ENCODE measurements at regions not wholly inside any gene's neighbourhood (a gene's known extent, or its start where the extent isn't known, plus 50 kb on each side); places are given as distances from the start of the nearest gene placed in this dataset.

DNA sequence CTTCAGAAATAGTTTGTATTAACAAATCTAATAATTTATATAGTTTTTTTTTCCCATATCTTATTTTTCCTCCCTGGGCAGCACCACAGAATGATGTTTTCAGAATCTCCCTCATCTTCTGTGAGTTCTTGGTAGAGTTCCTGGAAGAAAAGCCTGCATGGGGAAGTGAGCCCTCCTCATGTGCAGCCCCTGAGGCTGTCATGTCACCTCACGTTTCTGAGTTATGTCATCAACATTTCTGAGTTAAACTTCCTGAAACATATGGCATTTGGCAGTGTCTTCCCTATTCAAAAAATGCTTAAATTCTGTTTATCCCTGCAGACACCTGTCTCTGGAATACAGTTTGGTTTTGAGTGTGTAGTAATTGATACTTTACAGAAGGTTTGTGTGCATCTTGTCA, 979.0 kb downstream of the TMEM121 start (continued):
- no peak for TF ChIP-seq MEIS1 (CRISPR knock-in tag; IDR thresholded peaks at IDR 0.05; ENCODE audit: borderline replicate concordance)
- no peak for TF ChIP-seq ZNF225 (CRISPR knock-in tag; IDR thresholded peaks at IDR 0.05)
- no peak for TF ChIP-seq BCLAF1 (IDR thresholded peaks at IDR 0.05)
- TF ChIP-seq NFRKB (IDR thresholded peaks at IDR 0.05), result no peak
- no peak for TF ChIP-seq TEAD2 (CRISPR knock-in tag; IDR thresholded peaks at IDR 0.05)

DNA sequence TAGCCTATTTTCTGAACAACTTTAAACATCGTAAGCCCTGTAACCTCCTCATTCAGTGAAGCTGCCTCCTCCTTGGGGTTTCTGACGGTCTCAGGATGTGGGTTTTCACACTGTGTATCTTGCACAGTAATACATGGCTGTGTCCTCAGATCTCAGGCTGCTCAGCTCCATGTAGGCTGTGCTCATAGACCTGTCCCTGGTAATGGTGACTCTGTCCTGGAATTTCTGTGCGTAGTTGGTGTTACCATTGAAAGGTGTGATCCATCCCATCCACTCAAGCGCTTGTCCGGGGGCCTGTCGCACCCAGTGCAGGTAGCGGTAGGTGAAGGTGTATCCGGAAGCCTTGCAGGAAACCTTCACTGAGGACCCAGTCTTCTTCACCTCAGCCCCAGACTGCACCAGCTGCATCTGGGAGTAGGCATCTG, 980.5 kb downstream of the TMEM121 start:
- no peaks in the 10 kb centered on the region for H3K4me1 ChIP-seq (ENCODE audit: insufficient read depth, low read length)
- ATAC-seq (no peak), DNase-seq (ENCODE audit: low spot score) (no peak), FAIRE-seq (no peak)
- ChIA-PET CTCF (ENCODE audit: low intra/inter-chr PET ratio, low total read pairs) (no interaction called here), POLR2A (no interaction called here)
- H3K9me3 ChIP-seq (ENCODE audit: low read length), result no peaks in the 10 kb centered on the region
- no peak for TF ChIP-seq POLR2AphosphoS2 (IDR thresholded peaks at IDR 0.05; ENCODE audit: low read depth, low read length)
- TF ChIP-seq HMGXB3 (CRISPR knock-in tag; IDR thresholded peaks at IDR 0.05; ENCODE audit: borderline replicate concordance), result no peak
- no peaks in the 10 kb centered on the region for H3K36me3 ChIP-seq (replicated peaks in 1 of 2; ENCODE audit: control insufficient read depth in 1 of 2, insufficient read depth in 2 of 2, low read length in 2 of 2)
- no peak overlapping the region for H2AFZ ChIP-seq (ENCODE audit: low read length)
- WGBS (ENCODE audit: low lambda C conversion rate), result 50% methylated on average over 4 of the region's 8 CpGs
- H4K20me1 ChIP-seq (ENCODE audit: insufficient read depth, low read length), result no peaks in the 10 kb centered on the region
- intact Hi-C loops (cut with micrococcal nuclease; ENCODE audit: unreplicated experiment) (no loop called here), in situ Hi-C loops (cut with HindIII; ENCODE audit: extremely low pct_ligation_motif_present, low pct_unique_long_range_greater_than_20kb) (no loop called here)
- no TSS peak for BruUV-seq (replicated peaks)
- no peak overlapping the region for H3K9ac ChIP-seq (ENCODE audit: insufficient read depth, low read depth, low read length)
- no peaks in the 10 kb centered on the region for H3K27me3 ChIP-seq (ENCODE audit: control insufficient read depth in 1 of 2, insufficient read depth in 2 of 2, low read length in 2 of 2)
- H3K79me2 ChIP-seq (ENCODE audit: insufficient read depth, low read length), result no peaks in the 10 kb centered on the region
- no peak overlapping the region for H3K4me2 ChIP-seq (ENCODE audit: low read depth, low read length)
- H3K4me3 ChIP-seq (replicated peaks in 1 of 3; ENCODE audit: insufficient read depth in 1 of 3, low read depth in 2 of 3, low read length in 3 of 3), result no peak overlapping the region
- H3K27ac ChIP-seq (ENCODE audit: extremely low read length, insufficient read depth, low read length), result no peak overlapping the region

Data from HepG2 (cell line).